Fibroblast of mammary gland (primary cell): ENCODE measurements at regions not wholly inside any gene's neighbourhood (a gene's known extent, or its start where the extent isn't known, plus 50 kb on each side); places are given as distances from the start of the nearest gene placed in this dataset.

Experiments
- DNase-seq: peaks from one replicate; pipeline ENCODE4 v3.0.0-alpha.2; 2010; ENCODE audit warnings: low read depth
- H3K4me3 ChIP-seq: 2 replicates; pipeline ENCODE4 v1.5.1; 2011; ENCODE audit warnings: low read depth, mild to moderate bottlenecking, low read length, moderate library complexity; ENCODE audit not compliant: control insufficient read depth
- CTCF ChIP-seq: conservative IDR thresholded peaks from 2 replicates; pipeline ENCODE4 v1.5.1; 2011; ENCODE audit warnings: low read depth, low read length, inconsistent platforms; ENCODE audit not compliant: control insufficient read depth, insufficient read depth

DNA sequence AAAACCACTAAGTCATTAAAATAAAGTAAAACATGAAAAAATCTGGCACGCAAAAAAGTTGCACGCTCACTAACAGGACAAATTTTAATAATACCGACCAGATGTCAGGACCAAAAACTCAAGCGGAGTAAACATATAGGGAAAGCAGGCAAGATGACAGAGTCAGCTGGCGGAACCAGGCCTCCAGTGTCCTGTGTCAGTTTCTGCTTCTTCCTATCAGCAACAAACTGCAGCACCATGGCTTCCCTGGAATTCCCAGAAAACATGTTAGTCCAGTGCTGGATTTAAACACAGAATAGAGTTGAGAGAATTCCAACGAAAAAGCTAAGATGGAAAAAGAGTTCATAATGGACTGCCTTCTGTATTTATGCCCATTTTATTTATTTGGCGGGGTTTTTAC, 169.1 kb upstream of the ARHGEF26 start:
- no peak overlapping the region for H3K4me3 ChIP-seq
- no peak for TF ChIP-seq CTCF
- no peak for DNase-seq

DNA sequence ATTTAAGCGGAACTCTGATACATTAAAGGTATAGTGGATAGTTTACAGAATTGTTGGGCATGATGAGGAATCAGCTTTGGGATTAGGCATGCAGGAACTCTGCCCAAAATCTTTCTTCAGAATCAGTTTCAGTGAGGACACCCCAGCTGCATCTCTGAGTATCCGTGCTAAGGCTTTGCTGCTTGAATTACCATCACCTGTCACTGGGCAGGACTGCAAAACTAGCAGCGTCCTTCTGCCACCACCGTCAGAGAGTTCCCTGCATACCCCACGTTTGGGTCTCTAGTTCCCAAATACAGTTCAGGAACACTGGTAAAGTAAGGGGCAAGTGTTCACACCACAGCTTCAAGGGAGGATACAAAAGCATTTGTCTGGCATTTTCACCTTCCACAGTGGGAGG, 164.6 kb upstream of the ARHGEF26 start:
- no peak for DNase-seq
- TF ChIP-seq CTCF = no peak
- H3K4me3 ChIP-seq = no peak overlapping the region

DNA sequence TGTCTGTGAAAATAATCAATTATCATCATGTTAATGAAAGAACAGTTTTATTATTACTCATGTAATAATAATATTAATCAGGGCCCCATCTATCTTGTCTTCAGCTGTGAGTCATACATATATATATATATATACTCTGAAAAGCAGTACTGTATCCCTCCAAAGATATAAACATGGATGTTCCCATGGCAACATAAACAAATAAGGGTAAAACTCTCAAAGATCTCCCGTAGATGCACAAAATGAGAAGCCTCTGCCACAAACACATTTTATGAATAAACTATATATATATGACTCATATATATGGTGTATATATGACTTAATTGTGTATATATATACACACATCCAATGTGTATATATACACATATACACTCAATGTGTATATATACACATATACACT, 163.8 kb upstream of the ARHGEF26 start:
- DNase-seq = no peak
- H3K4me3 ChIP-seq = no peak overlapping the region
- TF ChIP-seq CTCF = no peak

GRCh38 chr3:153958635-153959595, 162.3 kb upstream of the ARHGEF26 start:
- peak; percentile 31 for DNase-seq
- H3K4me3 ChIP-seq = no peak overlapping the region
- TF ChIP-seq CTCF = no peak

DNA sequence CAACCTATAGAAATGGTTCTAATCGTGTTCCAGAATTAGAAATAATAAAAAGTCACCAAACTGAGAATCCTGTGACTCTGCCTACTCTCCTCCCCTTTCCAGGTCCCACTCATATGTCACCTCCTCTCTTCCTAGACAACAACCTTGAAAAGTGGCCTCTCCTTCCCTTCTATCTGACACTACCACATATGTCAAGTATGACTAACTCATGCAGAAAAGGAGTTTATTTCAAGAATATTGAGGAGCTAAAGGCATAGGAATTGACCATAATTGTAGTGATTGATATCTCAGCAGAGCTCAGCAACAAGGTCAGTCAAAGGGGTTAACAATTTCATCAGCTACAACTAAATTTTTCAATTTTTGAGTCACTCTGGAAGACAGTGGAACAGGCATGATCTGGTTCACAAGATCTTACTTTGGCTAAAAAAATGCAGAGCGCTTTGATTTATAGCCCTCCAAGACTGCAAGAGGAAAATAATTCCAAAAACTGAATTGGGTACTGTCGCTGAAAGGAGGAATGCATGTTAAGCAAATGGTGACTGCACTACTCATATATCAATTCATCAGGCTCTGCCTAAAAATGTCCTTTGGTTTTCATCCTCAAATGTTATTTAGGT, 160.6 kb upstream of the ARHGEF26 start:
- peak; percentile 17 for DNase-seq
- H3K4me3 ChIP-seq = no peak overlapping the region
- TF ChIP-seq CTCF = no peak

DNA sequence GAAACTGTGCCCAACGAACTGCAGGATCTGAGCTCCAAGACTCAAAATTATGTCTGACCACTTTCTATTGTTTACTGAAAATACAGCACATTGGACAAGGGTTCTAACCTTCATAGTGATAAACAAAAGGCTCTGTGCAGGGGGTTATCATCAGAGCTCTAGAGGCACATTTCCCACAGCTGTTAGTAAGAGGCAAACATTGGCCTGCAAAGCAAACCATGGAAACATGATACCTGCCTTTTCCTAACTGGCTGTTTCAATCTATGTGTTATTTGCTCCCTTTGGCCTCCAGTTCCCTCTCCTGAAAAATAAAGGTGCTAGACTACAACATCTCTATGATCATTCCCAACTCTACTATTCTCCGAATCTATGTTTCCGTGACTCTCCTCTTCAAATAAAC, 159.7 kb upstream of the ARHGEF26 start:
- no peak for DNase-seq
- no peak overlapping the region for H3K4me3 ChIP-seq
- no peak for TF ChIP-seq CTCF
